Stromal cell of bone marrow (primary cell): ENCODE measurements at regions not wholly inside any gene's neighbourhood (a gene's known extent, or its start where the extent isn't known, plus 50 kb on each side); places are given as distances from the start of the nearest gene placed in this dataset.
"Not testable (repeated sequence)": the region's sequence is repeated elsewhere in the genome, so short reads cannot be mapped to it uniquely, and the experiment has no call there.

Experiments
- DNase-seq: peaks from one replicate; pipeline ENCODE4 v3.0.0-alpha.2; 2012; ENCODE audit warnings: low read depth

DNA sequence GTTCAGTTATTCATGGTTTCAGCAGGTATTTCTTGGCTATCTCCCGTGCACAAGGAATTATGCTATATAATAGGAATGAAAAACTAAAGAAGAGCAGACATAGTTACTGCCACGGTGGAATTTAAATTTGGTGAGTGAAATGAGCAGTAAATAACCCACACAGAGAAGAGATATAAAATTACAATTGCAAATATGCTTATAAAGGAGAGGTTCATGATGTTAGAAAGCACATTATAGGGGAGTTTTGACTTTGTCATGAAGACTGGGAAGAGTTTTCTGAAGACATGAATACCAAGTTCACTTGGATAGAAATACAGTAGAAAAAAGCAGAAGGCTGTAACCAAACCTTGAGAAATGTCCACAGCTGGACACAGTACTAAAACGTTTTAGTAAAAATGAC lies 712.0 kb upstream of the AADAT start:
- DNase-seq, result no peak

DNA sequence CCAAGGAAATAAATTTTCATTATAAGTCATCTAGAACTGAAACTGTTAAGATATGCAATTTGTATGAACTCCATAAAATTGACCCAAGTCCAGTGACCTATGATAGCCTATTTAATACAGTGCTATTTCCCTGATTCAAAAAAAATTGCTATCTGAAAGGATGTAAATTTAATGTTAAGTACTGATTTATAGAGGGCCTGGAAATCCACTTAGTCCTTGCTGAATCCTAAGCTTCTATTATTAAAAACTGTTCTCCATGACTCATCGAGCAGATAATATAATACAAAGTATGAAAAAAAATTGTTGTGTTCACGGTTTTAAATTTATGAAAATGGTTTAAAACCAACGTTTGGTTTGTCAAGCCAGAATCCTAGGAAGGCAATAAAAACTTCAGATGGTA lies 704.8 kb upstream of the AADAT start:
- no peak for DNase-seq

DNA sequence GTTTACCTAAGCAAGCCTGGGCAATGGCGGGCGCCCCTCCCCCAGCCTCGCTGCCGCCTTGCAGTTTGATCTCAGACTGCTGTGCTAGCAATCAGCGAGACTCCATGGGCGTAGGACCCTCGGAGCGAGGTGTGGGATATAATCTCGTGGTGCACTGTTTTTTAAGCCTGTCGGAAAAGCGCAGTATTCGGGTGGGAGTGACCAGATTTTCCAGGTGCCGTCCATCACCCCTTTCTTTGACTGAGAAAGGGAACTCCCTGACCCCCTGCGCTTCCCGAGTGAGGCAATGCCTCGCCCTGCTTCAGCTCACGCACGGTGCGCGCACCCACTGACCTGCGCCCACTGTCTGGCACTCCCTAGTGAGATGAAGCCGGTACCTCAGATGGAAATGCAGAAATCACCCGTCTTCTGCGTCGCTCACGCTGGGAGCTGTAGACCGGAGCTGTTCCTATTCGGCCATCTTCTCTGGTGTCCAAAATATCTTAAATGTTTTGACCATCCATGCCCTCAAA lies 698.8 kb upstream of the AADAT start:
- not testable (repeated sequence) for DNase-seq

DNA sequence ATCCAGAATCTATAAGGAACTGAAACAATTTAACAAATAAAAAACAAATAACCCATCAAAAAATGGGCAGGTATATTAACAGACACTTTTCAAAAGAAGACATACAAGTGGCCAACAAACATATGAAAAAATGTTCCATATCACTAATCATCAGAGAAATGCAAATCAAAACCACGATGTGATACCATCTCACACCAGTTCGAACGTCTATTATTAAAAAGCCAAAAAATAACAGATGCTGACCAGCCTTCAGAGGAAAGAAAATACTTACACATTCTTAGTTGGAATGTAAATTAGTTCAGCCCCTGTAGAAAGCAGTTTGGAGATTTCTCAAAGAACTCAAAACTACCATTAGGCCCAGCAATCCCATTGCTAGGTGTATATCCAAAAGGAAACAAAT lies 687.9 kb upstream of the AADAT start:
- DNase-seq, result no peak

DNA sequence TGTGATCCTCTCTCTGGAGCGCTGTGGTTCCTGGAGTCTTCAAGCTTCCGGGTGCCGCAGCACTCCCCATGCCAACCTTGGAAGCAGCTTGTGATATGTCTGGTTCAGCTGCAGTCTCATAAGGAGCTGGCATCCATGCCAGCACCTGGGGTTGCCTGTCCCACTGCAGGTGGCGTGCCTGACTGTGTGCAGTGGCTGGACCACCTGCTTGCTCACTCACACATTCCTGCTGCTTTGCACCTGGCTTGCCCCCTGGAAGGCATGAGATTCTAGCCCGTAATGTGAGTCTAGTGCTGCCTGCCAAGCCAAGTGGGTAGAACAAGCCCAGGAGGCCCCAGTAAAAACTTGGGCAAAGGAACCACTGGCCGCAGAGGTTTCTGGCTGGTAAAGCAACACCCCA lies 687.2 kb upstream of the AADAT start:
- DNase-seq, result no peak

DNA sequence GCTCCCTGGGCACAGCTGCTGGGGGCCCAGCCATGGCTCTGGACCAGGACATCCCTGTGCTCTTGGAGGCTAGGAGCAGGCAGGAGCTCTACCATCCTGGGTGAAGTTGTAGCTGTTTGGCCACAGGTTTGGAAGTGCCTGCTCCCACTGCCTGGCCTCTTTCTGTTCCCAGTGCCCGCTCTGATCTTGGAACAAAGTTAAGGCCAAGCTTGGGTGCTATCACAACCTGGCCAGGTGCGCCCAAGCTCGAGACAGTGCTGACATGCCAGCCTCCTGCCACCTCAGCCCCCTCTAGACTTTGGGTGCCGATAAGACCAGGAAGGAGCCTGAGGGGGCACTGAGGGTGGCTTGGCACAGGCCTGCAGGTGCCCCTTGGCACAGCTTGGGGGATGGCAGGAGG lies 686.1 kb upstream of the AADAT start:
- DNase-seq, result no peak

DNA sequence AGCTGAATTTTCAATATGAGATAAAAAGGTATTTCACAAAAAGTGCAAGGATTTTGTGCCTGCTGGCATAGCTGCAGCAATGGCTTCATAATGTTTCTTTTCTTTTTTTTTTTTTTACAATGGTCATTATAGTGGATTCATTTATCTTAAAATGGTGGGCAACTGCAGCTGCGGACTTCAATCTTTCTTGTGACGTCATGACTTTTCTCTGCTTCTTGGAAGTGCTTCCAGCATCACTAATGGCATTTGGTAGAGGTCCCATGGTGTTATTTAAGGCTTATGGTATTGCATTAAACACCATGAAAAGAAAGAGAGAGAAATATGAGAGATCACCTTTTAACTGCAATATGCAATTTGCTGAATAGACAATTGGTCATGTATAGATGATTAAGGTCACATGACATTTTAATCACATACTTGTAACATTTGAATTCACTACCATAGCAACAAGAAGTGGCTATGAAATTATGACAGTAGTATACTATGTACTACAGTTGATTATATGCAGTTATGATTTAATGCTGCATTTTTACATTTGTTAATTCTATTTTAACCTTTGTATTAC lies 684.0 kb upstream of the AADAT start:
- DNase-seq, result no peak

DNA sequence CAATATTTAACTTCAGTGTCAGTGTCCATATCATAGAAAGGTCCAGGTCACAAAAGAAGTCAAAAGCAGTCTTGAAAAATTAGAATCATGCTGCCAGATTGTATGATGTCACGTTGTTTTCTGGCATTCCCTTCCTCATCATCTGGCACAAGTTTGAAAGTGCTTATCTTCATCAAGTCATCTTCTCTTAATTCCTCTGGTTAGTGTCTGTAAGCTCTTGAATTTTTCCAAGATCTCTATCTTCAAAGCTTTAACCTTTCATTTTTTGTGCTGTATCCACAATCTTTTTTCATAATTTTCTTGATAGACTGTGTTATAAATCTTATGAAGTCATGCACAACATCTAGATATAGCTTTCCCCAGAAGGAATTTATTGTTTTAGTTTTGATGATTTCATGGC lies 682.7 kb upstream of the AADAT start:
- DNase-seq, result no peak

DNA sequence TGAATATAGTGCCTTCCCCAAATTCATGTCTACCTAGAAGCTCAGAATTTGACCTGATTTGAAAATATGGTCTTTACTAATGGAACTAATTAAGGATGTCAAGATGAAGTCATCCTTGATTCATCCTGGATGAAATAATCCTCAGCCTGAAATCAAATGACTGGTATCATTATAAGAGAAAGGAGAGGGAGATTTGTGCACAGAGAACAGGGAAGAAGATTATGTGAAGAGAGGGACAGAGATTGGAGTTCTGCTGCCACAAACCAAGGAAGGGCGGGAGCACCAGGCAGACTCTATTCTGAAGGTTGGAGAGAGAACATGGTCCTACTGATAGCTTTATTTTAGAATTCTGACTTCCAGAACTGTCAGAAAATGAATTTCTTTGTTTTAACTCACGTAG lies 680.9 kb upstream of the AADAT start:
- no peak for DNase-seq

DNA sequence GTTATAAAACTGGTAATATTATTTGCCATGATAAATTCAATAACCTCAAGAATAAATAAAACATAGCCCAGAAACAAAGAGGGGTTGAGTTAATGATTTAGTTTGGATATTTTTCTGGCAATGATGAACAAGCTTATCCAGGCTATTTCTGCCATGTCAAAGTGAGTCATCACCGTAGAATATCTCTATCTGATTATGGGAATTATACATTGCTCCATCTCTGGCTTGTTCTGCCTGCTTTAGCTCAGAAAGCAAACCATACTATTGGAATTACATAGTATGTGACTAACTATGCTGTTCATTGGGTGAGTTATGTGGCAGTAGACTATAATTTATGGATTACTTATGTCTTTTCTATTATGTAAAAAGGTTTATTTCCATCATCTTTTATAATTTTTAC lies 680.1 kb upstream of the AADAT start:
- no peak for DNase-seq

DNA sequence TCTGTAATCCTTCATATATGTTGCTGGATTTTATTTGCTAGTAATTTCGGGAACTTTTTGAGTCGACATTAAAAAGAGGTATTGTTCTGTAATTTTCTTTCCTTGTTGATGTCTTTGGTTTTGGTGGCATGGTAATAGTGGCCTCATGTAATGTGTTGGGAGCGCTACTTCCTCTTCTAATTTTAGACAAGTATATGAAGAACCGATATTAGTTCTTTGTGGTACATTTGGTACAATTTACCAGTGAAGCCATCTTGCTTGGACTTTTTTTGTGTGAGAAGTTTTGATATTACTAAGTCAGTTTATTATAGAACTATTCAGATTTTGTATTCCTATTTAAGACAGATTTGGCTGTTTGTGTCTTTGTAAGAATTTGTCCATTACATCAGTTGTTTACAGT lies 669.2 kb upstream of the AADAT start:
- no peak for DNase-seq

DNA sequence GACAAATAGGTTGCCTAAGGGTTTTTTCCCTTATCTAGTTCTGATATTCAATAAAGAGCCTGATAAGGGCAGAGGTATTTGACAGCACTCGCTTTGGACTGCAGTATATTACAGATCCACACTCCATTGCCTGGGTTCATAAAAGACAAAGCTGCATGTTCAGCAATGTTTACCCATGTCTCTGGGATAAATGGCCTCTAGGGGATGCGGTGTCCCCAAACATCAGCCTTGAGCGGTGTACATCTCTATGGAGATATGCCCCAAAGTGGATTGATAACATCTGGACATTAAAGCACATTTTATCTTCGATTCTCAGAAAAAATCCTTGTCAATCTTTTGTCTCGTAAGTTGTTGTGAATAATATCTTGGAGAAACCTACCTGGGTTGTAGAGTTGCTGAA lies 660.8 kb upstream of the AADAT start:
- DNase-seq, result no peak

DNA sequence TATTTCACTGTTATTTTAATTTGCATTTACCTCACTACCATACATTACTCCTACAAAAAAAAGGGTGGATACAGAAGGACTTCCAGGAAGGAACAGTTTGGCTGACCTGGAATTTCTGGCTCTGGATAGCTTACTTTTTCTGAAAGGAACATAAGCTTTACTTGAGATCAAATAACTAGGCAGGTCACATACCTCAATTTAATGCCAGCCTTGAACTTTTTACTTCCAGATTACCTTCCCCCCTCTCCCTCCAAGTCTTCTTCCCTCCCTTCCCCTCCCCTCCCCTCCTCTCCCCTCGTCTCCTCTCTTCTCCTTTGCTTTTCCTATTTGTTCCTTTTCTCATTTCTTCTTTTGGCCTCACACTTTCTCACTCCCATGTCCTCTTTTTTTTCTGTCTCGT lies 659.2 kb upstream of the AADAT start:
- DNase-seq, result no peak

DNA sequence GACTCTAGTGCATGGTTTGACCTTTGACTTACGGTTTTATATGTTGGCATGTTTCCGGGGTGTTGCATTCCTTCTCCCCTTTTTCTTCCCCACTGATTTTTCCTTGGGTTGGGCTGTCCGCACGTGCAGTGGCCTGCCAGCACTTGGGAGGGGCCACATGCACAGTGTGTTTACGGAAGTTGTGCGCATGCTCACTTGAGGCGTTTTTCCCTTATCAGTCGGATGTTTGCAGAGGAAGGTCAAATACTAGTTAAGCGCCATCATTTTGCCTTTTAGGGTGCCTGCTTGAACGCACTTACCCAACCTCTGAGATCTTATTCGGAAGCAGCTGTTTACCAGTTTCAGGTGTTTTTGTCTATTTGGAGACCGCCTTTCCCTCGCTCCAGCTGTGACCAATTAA lies 653.9 kb upstream of the AADAT start:
- no peak for DNase-seq

DNA sequence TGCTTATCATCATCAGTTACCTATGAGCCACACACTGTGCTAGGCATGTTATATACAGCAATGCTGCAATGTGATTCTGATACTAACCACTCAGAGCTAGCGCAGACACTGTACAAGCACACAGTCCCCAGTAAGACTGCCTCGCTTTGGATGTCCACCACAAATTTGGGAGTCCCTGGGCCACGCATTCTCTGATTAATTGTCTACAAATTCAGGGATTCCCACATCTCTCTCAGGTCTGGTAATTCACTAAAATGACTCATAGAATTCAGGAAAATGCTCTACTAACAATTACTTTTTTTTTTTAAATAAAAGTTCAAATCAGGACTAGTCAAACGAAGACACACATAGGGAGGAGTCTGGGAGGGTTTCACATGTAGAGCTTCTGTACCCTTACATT lies 652.1 kb upstream of the AADAT start:
- no peak for DNase-seq

DNA sequence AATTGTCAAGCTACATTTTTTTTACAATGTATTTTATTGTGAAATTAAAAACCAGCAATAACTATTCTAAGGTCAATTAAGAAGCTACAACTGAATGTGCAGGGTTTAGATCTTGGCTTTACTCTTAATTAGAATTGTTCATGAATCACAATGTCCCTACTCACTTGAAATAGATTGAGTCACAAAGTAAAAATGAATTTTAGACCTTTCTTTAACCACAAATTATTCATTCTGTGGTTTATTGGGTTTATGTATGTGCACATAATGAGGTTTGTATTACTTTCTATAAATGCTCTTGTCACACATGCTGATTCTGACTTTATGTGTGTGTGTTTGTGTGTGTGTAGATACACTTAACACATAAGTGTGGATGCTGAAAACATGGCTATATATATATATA lies 647.0 kb upstream of the AADAT start:
- DNase-seq, result no peak

DNA sequence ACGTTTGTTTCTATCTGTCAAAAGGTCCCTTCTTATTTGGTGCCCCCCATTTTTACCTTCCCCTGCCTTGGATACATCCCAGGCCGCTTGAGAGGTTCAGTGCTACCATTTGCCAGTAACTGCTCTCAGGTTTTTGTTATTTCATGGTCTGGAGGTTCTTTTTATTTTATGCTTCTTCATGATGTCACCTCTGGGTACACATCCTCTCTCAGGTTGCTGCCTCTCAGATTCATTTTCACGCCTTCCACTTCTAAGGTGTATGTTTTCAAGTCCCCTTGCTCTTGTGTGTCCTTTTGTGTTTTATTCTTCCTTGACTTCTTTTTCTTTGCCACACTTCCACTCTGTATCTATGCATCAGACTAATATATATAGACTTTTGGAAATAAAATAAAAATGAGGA lies 640.1 kb upstream of the AADAT start:
- no peak for DNase-seq

DNA sequence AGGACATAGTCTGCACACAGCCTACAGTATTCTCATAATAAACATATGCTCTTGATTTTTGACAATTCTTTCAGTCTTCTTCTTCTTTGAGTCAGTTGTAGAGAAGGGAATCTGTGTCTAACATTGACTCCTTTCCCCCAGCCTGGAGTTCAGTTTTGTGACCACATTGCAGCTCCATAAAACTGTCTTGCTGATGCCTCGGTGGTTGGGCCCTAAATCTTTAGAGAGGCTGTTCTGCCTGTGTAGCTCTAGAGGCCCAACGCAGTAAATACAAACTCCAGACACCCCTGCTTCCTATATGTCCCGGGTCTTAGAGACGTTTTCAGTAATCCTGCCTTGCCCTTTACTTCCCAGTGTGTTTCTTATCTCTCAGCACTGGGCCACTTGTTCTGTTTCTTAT lies 639.5 kb upstream of the AADAT start:
- DNase-seq, result no peak

DNA sequence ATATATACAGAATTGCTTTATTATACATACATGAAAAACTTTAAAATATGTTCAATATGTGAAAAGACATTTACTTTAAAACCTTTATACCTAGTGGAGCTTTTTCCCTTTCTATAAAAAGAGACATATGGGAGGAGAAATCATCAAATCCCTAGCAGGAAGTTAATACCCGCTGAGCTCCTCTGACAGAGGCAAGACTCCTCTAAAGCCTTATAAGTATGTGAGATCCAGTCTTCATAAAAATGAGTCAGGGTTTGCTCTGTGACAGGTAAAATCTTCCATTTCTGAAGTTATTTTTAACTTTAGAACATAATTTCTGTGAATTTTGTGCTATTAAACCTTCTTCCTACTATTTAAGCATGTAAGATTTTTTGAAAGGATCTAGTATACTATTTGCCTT lies 634.4 kb upstream of the AADAT start:
- no peak for DNase-seq

DNA sequence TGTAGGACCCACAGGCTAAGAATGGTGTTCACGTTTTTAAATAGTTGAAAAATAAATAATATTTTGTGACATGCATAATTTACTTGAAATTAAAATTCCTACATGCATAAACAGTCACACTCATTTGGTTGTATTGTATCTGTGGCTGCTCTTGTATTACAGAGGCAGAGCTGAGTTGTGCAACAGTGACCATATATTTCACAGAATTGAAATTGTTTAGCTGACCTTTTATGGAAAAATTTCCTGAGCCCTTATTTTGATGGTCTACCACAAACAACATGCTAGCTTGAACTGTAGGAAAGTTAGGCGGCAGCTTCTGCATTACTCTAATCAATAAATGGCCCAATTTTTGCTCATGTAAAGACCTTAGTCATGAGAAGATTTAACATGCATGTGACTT lies 633.4 kb upstream of the AADAT start:
- DNase-seq, result no peak

DNA sequence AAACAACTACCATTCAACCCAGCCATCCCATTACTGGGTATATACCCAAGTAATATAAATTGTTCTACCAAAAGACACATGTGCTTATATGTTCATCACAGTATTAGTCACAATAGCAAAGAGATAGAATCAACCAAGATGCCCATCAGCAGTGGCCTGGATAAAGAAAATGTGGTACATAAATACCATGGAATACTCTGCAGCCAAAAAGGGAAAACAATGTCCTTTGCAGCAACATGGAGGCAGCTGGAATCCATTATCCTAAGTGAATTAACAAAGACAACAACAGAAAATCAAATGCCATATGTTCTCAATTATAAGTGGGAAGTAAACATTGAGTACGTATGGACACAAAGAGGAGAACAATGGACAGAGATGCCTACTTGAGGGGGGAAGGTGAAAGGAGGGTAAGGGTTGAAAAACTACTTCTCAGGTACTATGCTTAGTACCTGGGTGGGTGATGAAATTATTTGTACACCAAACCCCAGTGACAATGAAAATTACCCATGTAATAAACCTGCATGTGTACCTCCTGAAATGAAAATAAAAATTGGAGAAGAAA lies 632.1 kb upstream of the AADAT start:
- no peak for DNase-seq

DNA sequence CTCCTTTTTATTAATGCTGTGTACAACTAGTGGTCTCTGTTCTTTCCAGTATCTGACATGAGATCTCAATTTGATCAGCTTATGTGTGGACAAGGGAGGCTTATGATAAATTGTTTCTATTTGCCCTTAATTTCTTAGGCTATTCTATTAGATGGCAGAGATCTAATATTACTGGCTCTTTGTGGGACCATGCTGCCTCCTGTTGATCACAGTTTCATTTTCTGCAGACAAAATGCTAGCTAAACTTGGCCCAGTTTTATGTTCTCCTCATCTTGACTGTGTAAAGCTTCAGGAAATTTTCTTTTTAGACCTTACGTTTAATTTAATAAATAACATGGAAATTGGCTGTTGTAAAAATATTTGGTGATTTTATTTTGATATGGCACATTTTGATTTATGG lies 627.1 kb upstream of the AADAT start:
- no peak for DNase-seq

DNA sequence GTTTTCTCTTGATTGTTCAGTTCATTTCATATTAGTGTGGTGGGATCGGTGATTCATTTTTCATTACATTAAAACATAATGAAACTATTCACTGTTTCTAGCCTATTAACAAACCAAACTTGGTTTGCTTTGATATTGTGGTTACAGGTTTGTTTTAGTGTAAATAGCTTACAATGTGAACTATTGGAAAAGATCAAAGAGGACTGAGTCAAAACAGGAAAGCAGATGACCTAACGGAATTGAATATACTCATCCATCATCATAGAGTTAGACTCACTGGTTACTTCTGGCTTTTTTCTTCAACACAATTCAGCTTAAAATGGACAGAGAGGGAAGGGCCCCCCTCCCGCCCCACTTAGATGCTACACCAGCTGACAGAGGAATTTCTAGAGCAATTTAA lies 616.2 kb upstream of the AADAT start:
- DNase-seq, result no peak

DNA sequence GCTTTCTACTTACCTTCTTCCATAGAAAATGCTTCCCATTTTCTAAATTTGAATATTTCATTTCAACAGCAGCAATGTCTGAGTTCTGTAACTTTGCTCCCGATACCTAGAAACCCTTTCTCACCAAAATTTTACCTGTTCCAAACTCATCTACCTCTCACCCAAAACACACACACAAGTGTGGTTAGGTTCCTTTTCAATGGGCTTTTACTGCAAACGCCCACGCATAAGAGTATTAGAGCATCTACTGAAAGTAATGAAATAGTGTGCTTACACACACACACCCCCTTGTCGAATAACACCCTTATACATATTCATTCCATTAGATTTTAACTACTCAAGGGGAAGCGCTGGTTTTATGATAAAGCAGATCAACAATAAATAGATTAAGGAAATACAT lies 610.3 kb upstream of the AADAT start:
- no peak for DNase-seq

DNA sequence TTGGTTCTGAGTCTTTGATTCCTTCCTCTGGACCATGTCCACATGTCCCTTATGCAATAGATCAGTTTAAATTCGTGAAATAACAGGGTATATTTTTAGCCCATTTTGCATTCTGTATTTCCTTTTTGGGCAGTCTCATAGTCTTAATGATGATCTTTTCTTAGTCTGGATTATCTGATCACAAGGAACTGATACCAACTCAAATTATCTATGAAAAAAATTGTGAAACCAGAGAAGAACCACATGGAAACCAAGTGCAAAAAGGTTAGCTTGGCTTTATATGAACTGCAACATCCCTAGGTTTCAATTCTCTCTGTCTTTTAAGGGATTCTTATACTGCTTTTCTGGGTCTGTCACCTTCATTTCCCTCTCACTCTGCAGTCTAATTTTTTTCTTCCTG lies 608.6 kb upstream of the AADAT start:
- no peak for DNase-seq
